Natural killer cell treated with Interleukin-12 subunit alpha and Interleukin-12 subunit beta and Interleukin-15 and Interleukin-18, amount 100 ng/mL, for 72 hours (primary cell): ENCODE measurements at regions not wholly inside any gene's neighbourhood (a gene's known extent, or its start where the extent isn't known, plus 50 kb on each side); places are given as distances from the start of the nearest gene placed in this dataset.

ENCODE experiments used
- ATAC-seq, 2 donors: fragments of 150-1000 bp; cut with Tn5 transposase in 1 of 2; sonication (Bioruptor Pico), chemical (Tn5 transposase) in 1 of 2; 2 replicates each; pipeline ENCODE4 v1.10.0; 2021
- DNase-seq: peaks from one replicate; pipeline ENCODE4 v3.0.0; 2022; ENCODE audit warnings: low spot score
- H3K27ac Mint-ChIP-seq, 2 donors: 1 replicate in 1 of 2; 2 replicates in 1 of 2; pipeline ENCODE4 v1.8.0; 2022; ENCODE audit warnings: mixed read lengths in 2 of 2, mild to moderate bottlenecking in 1 of 2, moderate library complexity in 1 of 2
- H3K27me3 Mint-ChIP-seq, 2 donors: 1 replicate in 1 of 2; 2 replicates in 1 of 2; pipeline ENCODE4 v1.8.0; 2022; ENCODE audit warnings: mixed read lengths in 2 of 2
- H3K36me3 Mint-ChIP-seq: one replicate; pipeline ENCODE4 v1.8.0; 2022; ENCODE audit warnings: mixed read lengths
- H3K4me1 Mint-ChIP-seq, 2 donors: 1 replicate in 1 of 2; 2 replicates in 1 of 2; pipeline ENCODE4 v1.8.0; 2022; ENCODE audit warnings: low read depth in 2 of 2, mixed read lengths in 2 of 2, mild to moderate bottlenecking in 1 of 2
- H3K4me3 Mint-ChIP-seq: one replicate; pipeline ENCODE4 v1.8.0; 2022; ENCODE audit warnings: mixed read lengths
- H3K9me3 Mint-ChIP-seq: 2 replicates; pipeline ENCODE4 v1.8.0; 2022; ENCODE audit warnings: mixed read lengths

DNA sequence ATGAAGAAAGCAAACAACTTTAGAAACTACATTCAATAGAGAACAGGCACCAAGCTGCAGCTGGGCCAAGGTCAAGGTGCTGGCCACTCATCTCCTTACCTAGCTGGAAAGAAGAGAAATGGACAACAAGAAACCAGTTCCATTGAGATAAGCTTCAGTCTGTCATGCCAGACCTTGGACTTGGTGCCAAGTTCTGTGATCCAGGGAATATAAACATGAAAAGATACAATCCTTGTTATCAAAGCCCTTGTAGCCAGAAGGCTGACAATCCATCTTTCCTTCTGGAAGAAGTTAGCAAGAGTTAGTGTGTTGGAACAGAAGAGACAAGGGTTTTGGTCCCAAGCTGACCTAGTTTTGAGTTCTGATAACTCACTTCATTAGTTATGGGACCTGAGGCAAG, 227.5 kb downstream of the ACTL7B start:
- Mint-ChIP-seq H3K36me3 (no peaks in the 10 kb centered on the region), H3K27me3 (peaks cover 0 to 6% of the 10 kb centered on the region in 2 donors), H3K4me3 (no peak overlapping the region), H3K4me1 (no peaks in the 10 kb centered on the region), H3K9me3 (peaks cover 14% of the 10 kb centered on the region), H3K27ac (no peak overlapping the region)
- no peak for DNase-seq
- ATAC-seq = no peak

DNA sequence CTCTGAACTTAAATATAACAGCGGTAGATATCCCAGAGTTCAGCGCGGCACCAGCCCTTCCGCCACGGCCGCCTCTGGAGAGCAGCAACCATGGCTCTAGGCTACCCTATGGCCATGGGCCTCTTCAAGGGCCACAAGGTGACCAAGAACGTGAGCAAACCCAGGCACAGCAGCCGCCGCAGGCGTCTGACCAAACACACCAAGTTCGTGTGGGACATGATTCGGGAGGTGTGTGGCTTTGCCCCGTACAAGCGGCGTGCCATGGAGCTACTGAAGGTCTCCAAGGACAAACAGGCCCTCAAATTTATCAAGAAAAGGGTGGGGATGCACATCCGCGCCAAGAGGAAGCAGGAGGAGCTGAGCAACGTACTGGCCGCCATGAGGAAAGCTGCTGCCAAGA, 229.0 kb downstream of the ACTL7B start:
- Mint-ChIP-seq H3K27me3 (peaks cover 0 to 6% of the 10 kb centered on the region in 2 donors), H3K36me3 (no peaks in the 10 kb centered on the region), H3K27ac (no peak overlapping the region), H3K9me3 (peaks cover 14% of the 10 kb centered on the region), H3K4me3 (no peak overlapping the region), H3K4me1 (no peaks in the 10 kb centered on the region)
- no peak for DNase-seq
- no peak for ATAC-seq

DNA sequence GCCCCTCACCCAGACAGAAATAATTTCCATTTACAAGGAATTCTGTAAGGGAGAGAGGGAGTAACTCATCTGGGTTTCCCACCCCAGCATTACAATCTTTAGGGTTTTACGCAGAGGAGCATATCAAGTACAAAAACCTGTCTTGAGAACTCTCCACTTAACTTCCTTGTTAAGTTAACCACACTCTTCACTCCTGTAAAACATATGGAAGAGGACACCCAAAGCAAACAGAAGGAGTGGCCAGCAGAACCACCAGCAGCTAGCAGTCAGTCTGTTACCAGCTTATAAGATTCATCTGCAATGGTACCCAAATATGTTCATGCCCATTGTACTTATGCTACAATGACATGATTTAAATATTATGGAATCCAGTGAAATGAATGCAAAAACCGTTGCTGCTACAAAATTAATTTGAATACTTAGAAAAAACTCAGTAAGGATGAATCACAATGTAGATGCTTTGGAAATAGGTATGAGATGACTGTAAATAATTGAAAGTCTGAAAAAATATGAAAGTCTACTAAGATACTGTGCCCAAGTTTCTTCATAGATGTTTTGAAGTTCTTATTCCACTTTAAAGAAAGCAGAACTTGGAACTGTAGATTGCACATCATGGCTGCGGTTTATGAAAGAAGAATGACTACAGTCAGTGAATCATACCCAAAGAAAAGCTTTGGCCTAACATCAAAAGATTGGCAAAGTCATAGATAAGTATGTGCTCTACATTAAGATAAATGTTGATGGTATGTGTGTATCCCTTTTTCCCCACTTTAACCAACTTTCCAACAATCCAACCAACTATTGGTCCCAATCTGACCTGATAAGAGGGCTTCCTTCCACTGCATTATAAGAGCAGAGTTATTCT, 233.6 kb downstream of the ACTL7B start:
- Mint-ChIP-seq H3K36me3 (no peaks in the 10 kb centered on the region), H3K4me1 (no peaks in the 10 kb centered on the region), H3K27me3 (peaks cover 0 to 6% of the 10 kb centered on the region in 2 donors), H3K27ac (no peak overlapping the region), H3K9me3 (peaks cover 9% of the 10 kb centered on the region), H3K4me3 (no peak overlapping the region)
- no peak for ATAC-seq
- DNase-seq = no peak

DNA sequence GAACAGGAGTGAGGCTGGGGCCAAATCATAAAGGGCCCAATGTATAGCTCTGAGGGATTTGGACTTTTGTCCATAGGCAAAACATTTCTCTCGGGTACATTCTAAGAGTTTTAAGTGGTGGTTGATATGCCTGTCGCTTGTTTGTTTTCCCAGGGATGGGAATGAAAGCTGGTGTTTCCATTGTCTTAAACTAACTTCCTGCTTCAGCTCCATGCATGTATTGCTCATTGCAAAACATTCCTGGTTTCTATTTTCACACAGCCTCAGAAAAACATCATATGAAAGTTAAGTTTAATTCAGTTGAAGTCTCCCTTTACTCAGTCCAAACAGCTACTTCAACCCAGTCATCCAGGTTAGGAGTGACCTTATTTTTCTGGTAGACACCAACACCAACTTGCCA, 235.0 kb downstream of the ACTL7B start:
- no peak overlapping the region for H3K4me3 Mint-ChIP-seq
- ATAC-seq (no peak), DNase-seq (no peak)
- no peaks in the 10 kb centered on the region for H3K4me1 Mint-ChIP-seq
- no peaks in the 10 kb centered on the region for H3K36me3 Mint-ChIP-seq
- peaks cover 11% of the 10 kb centered on the region for H3K9me3 Mint-ChIP-seq
- H3K27ac Mint-ChIP-seq = no peak overlapping the region
- H3K27me3 Mint-ChIP-seq = peaks cover 0 to 6% of the 10 kb centered on the region in 2 donors

DNA sequence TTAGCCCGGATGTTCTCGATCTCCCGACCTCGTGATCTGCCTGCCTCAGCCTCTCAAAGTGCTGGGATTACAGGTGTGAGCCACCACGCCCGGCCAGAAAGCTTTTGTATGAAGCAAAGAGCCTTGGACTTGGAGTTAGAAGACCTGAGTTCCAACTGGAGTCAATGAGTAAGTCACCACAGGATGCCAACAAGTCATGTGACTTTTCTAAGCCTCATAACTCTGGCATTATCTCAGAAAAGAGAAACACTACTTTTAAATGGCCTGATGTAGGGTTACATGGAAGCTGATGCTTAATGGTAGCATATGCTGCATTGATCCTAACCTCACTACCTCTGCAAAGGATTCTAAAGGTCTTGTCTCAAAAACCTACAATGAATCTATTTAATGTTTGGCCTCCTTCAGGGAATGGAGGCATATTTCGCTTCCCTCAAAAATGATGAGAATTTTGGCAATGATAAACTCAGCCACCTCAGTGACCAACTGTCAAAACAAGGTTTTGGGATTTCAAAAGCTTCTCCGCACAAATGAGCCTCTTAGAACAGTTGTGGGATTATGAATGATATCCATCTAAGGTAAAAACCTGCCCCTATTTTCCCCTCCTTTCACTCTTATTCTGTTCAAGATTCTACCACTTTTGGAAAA, 236.8 kb downstream of the ACTL7B start:
- no peak overlapping the region for H3K4me3 Mint-ChIP-seq

DNA sequence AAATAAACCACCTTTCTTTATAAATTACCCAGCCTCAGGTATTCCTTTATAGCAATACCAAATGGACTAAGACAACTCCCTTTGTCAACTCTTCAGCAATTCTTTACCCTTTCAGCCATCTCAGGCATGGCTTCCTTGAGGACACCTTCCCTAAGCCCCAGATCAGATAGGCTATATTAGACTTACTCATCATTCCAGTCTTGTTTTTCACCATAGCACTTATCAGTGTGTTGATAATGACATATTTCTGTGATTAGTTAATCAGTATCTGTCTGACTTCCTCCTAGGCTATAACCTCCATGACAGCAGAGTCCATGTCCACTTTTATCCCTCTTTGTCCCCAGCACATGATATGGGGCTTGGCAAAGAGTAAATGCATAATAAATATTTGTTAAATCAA, 238.1 kb downstream of the ACTL7B start:
- H3K9me3 Mint-ChIP-seq = peaks cover 11% of the 10 kb centered on the region
- H3K4me1 Mint-ChIP-seq = no peaks in the 10 kb centered on the region
- no peak overlapping the region for H3K4me3 Mint-ChIP-seq
- no peaks in the 10 kb centered on the region for H3K36me3 Mint-ChIP-seq
- H3K27ac Mint-ChIP-seq = no peak overlapping the region
- DNase-seq (no peak), ATAC-seq (no peak)
- H3K27me3 Mint-ChIP-seq = no peaks in the 10 kb centered on the region

More for the DNA sequence above, 236.8 kb downstream of the ACTL7B start:
- no peak for ATAC-seq
- Mint-ChIP-seq H3K4me1 (no peaks in the 10 kb centered on the region), H3K27ac (no peak overlapping the region), H3K36me3 (no peaks in the 10 kb centered on the region), H3K27me3 (peaks cover 0 to 6% of the 10 kb centered on the region in 2 donors), H3K9me3 (peaks cover 15% of the 10 kb centered on the region)
- DNase-seq = no peak

DNA sequence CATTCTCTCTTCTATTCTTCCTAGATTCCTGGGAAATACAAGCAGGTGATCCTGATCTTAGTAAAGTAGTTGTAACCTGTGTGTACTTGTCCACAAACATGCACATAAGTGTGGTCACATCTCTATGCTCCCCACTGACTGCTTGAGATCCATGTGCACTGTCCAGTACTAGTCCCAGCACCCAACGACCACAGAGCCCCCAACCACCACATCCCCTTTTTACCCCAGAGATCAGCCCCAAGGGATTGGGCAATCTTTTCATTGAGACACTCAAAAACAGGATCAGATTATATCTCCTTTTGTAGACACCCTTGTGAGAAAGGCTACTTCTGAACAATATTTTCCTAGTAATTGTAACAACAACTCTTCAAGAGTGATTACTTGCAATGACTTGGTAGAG, 240.6 kb downstream of the ACTL7B start:
- DNase-seq = no peak
- H3K4me1 Mint-ChIP-seq = no peaks in the 10 kb centered on the region
- no peaks in the 10 kb centered on the region for H3K27me3 Mint-ChIP-seq
- H3K27ac Mint-ChIP-seq = no peak overlapping the region
- H3K9me3 Mint-ChIP-seq = peaks cover 7% of the 10 kb centered on the region
- H3K4me3 Mint-ChIP-seq = no peak overlapping the region
- ATAC-seq = no peak
- no peaks in the 10 kb centered on the region for H3K36me3 Mint-ChIP-seq

DNA sequence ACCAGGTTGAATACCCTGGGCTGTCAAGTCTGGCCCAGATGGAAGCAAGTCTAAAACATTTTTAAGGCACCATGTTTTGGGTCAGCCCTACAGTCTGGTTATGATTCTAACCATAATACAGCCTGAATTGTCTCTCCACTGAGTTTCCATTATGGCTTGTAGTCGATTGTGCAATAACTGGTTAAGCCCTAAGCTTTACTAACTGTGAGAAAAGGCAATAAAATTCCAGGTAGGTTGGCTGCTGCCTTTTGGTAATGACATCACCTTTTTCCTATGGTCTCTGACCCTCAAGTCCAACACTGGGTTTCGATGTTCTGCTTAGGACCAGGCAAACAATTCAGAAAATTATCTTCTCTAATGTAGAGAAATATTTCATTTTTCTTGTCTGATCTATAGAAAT, 243.3 kb downstream of the ACTL7B start:
- no peaks in the 10 kb centered on the region for H3K4me1 Mint-ChIP-seq
- no peak for DNase-seq
- H3K36me3 Mint-ChIP-seq = no peaks in the 10 kb centered on the region
- no peak overlapping the region for H3K27ac Mint-ChIP-seq
- ATAC-seq = no peak
- no peak overlapping the region for H3K4me3 Mint-ChIP-seq
- H3K9me3 Mint-ChIP-seq = peaks cover 6% of the 10 kb centered on the region
- H3K27me3 Mint-ChIP-seq = no peaks in the 10 kb centered on the region

DNA sequence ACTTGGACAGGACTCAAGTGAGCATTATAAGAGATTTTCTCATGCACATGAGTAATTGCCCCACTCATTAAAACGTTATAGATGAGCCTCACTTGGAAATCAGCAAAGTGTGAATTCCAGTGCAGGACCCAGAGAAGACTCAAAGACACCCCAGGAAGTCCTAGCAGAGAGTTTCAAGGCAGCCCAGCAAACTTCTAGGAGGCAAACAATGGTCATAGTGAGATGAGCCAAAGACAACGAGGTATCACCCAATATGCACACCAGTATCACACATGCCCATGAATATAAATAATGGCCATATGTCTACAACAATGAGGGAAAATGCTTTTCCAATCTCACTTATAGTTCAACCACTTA, 245.9 kb downstream of the ACTL7B start:
- no peaks in the 10 kb centered on the region for H3K4me1 Mint-ChIP-seq
- H3K27me3 Mint-ChIP-seq = no peaks in the 10 kb centered on the region
- H3K36me3 Mint-ChIP-seq = no peaks in the 10 kb centered on the region
- DNase-seq (no peak), ATAC-seq (no peak)
- no peak overlapping the region for H3K27ac Mint-ChIP-seq
- no peak overlapping the region for H3K4me3 Mint-ChIP-seq
- no peaks in the 10 kb centered on the region for H3K9me3 Mint-ChIP-seq

DNA sequence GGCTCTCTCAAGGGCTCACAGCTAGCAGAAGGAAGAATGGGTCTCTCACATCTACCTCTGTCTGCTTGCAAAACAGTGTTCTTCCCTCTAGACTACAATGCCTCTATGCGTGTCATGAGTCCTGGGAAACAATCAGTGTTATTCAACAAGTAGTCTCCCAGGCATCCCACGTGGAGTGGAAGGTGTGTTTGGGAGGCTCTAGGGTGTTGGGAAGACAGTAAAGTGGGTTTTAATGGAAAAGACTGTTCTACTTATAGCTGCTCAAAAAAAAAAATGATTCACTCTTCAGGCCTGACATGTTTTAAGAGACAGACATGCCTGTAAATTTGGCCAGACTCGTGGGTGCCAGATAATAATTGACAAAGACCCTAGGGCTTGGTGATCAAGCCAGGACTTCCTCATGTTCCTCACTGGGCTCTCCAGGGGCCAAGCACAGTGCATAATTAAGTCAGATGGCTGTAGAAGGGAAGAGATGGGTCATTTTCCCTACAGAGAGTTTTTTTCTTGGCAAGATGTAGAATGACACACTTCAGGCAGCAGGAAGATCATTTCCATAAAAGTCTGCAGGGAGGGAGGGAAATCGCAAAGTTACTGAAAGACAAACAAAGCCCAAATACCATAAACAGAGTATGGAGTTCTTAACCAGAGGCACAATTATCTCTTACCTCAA, 246.4 kb downstream of the ACTL7B start:
- H3K4me3 Mint-ChIP-seq = no peak overlapping the region
- peaks cover 0 to 3% of the 10 kb centered on the region in 2 donors for H3K27me3 Mint-ChIP-seq
- no peaks in the 10 kb centered on the region for H3K36me3 Mint-ChIP-seq
- H3K9me3 Mint-ChIP-seq = peaks cover 2% of the 10 kb centered on the region
- no peak overlapping the region for H3K27ac Mint-ChIP-seq
- no peak for DNase-seq
- ATAC-seq = no peak
- H3K4me1 Mint-ChIP-seq = no peaks in the 10 kb centered on the region

DNA sequence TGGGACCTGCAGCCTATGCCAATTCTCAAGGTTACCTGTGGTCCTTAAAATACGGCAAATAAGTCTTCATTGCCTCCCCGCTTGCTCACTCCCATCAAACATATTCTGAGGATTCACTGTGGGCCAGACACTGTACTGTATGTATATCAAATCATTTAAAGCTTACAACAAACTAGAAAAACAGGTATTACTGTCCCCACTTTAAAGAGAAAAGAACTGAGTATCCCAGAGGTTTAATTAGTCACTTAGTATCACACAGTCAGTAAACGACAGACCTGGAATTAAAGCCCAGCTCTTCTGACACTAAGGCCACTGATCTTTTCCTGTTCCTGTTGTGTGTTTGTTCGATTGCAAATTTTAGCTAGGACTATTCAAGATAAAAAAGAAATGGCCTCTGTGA, 248.2 kb downstream of the ACTL7B start:
- peaks cover 5% of the 10 kb centered on the region for H3K9me3 Mint-ChIP-seq
- no peak overlapping the region for H3K27ac Mint-ChIP-seq
- H3K4me3 Mint-ChIP-seq = no peak overlapping the region
- ATAC-seq = no peak
- H3K27me3 Mint-ChIP-seq = peaks cover 0 to 7% of the 10 kb centered on the region in 2 donors
- no peaks in the 10 kb centered on the region for H3K4me1 Mint-ChIP-seq
- no peak for DNase-seq
- H3K36me3 Mint-ChIP-seq = no peaks in the 10 kb centered on the region

DNA sequence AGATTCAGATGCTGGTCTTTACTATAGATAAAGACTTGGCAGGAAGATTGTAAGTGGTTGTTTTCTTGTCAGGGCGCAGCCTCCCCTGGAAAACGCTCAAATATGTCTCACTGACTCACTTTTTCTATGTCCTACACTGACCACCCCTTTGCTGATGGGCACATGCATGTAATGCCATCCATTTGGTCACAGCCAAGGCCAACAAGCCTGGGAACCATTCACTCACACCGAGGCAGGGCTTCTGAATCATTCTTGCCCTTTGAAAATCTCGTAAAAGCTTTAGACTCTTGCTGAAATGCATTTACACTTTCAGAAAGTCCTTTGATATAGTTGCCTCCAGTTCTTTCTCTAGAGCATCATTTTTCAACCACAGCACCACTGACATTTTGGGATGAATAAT, 249.4 kb downstream of the ACTL7B start:
- H3K9me3 Mint-ChIP-seq = peaks cover 5% of the 10 kb centered on the region
- H3K36me3 Mint-ChIP-seq = no peaks in the 10 kb centered on the region
- peaks cover 0 to 7% of the 10 kb centered on the region in 2 donors for H3K27me3 Mint-ChIP-seq
- ATAC-seq (no peak), DNase-seq (no peak)
- H3K4me3 Mint-ChIP-seq = no peak overlapping the region
- no peak overlapping the region for H3K27ac Mint-ChIP-seq
- H3K4me1 Mint-ChIP-seq = no peaks in the 10 kb centered on the region

DNA sequence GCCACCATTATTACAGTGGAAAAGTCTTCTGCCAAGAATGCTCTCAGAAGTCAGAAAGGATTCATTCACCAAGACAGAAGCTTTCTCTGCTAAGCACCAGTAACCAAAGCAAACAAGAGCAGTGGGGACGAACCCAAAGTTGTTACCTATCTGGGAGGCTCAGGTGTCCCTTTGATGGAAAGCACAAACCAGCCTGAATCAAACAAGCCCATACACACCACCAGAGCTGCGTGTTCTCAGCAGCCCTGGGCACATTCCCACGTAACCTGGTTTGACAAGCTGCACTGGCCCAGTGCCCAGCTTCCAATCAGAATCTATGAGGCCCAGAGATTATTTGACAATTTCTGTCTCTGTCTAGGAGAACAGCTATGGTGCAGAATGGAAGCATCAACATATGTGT, 252.6 kb downstream of the ACTL7B start:
- Mint-ChIP-seq H3K36me3 (no peaks in the 10 kb centered on the region), H3K27me3 (peaks cover 0 to 7% of the 10 kb centered on the region in 2 donors), H3K4me1 (no peaks in the 10 kb centered on the region), H3K27ac (no peak overlapping the region), H3K4me3 (no peak overlapping the region), H3K9me3 (peaks cover 5% of the 10 kb centered on the region)
- ATAC-seq (no peak), DNase-seq (no peak)

DNA sequence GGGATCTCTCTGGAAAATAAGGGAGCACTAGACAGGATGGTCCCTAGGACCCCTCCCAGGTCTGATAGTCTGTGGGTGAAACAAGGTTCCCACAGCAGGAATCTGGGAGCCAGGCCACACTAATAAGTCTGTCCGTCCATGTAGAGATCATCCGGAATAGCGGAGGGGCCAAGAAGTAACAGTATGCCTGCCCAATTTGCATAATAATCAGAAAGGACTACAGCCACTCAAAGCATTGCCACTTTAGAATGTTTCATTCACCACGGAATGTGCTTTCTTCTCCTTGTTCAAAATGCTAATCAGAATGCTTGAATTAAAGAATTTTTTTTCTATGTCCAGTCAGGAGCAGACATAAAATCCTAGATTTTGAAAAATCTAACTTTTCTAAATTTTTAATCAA, 254.9 kb downstream of the ACTL7B start:
- no peak overlapping the region for H3K4me3 Mint-ChIP-seq
- H3K36me3 Mint-ChIP-seq = no peaks in the 10 kb centered on the region
- no peak overlapping the region for H3K27ac Mint-ChIP-seq
- H3K4me1 Mint-ChIP-seq = no peaks in the 10 kb centered on the region
- H3K27me3 Mint-ChIP-seq = peaks cover 0 to 7% of the 10 kb centered on the region in 2 donors
- DNase-seq (no peak), ATAC-seq (no peak)
- H3K9me3 Mint-ChIP-seq = peaks cover 5% of the 10 kb centered on the region
